GM19463 (cell line): ENCODE measurements at regions not wholly inside any gene's neighbourhood (a gene's known extent, or its start where the extent isn't known, plus 50 kb on each side); places are given as distances from the start of the nearest gene placed in this dataset.

Experiments
- ATAC-seq: cut with Tn5 transposase; IDR thresholded peaks from one replicate; pipeline ENCODE4 v1.9.1; 2021; ENCODE audit warnings: mild to moderate bottlenecking, moderate library complexity; ENCODE audit not compliant: unreplicated experiment

DNA sequence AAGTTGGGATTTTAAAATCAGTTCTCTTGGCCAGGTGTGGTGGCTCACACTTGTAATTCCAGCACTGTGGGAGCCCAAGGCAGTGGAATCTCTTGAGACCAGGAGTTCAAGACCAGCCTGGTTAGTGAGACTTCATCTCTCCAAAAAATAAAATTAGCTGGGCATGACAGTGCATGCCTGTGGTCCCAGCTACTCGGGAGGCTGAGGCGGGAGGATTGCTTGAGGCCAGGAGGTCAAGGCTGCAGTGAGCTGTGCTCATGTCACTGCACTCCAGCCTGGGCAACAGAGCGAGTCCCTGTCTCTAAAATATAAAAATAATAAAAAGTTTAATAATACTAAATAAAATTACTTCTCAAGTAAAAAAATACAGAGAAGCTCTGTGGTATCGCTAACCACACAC lies 77.5 kb downstream of the FOXA2 start:
- ATAC-seq: no peak

DNA sequence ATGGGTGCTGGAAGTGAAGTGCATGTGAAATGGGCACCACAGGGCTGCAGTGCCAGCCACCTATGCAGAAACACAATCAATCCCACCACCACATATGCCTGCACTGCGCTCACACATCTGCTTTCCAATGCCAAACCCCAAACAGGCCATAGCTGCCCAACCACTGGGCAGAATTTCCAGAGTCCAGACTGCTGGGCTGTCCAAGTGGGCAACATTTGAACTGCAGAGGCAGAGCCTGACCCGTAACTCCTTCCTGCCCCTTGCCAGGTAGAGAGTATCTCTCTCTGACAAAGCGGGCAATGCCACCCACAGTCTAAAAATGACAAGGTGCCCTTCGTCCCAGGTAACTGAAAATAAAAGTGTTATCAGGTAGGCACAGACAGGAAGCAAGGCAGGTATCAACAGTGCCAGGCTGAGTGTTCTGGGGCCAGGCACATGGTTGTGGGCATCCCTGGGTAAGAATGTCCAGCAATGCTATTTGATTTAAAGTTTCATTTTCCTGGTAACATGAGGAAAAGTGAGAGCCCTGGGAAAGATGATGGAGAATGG lies 79.5 kb downstream of the FOXA2 start:
- no peak for ATAC-seq

DNA sequence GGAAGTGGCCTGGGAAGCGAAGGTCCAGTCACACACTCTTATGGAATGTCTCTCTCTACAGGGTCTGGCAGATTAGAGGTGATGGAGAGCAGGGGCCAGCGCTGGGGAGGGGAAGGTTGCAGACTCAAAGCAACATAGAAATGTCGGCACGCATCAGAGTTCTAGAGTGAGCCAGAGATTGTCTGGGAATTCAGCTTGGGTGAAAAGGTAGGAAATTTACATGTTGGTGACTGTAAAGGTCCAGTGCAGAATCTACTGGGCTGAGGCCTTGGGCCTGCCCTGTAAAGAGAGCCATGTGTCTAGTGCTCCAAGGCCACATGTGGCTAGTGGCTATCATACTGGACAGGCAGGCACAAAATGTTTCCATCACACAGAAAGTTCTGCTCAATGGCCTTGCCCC lies 80.8 kb downstream of the FOXA2 start:
- no peak for ATAC-seq

DNA sequence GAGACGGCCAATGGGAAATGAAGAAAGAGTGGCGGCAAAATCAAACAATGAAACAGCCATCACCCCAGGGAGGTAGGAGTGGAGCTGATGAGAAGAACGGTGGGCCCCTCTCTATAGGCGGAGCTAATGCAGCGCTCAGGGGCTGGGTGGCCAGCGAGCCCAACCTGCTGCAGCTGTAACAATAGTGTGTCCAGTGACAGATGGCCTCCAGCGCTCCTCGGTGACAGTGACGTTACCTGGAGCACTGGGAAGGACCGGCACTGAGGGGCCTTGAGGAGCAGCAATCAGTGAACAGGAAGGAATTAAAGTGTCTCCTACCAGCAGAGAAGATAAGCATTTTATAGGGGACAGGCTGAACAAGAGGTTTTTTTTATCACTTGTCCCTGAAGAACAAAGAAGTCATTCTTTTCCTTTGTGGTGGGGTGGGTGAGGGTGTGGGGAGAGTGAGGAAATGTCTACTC lies 81.6 kb downstream of the FOXA2 start:
- ATAC-seq: no peak

DNA sequence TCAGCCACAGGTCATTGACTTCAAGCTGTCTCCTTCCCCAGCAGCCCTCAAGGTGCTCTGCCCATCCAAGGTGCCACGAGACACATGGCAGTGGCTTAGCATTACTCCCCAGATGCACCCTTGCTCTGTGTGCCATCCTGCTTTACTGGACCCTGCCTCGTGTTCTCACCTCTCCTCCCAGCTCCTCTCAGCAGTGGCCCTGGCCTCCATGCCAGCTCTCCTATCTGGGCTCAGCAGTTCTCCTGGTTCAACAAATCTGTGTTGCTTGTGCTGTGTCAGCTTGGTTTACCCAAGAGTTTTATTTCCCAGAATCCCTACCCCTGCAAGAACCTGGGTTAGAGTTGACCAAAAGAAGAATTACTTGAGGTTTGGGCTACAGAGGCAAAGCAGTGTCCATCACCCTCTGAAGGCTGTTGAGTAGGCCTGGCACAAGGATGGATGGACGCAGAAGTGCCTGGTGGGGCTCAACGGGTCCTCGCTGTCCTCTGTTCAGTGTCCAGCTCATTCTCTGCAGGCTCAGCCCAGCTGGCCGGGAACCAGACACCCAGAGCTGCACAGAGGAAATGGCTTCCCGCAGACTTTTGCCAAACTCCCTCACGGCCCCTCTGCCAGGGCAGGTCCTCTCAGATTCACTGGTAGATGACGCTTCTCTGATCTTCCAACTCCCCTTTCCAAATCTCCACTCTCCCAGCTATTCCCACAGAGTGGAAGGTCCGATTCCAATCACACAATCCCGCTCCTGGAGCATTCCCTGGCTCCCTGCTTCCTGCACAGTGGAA lies 82.6 kb downstream of the FOXA2 start:
- no peak for ATAC-seq

DNA sequence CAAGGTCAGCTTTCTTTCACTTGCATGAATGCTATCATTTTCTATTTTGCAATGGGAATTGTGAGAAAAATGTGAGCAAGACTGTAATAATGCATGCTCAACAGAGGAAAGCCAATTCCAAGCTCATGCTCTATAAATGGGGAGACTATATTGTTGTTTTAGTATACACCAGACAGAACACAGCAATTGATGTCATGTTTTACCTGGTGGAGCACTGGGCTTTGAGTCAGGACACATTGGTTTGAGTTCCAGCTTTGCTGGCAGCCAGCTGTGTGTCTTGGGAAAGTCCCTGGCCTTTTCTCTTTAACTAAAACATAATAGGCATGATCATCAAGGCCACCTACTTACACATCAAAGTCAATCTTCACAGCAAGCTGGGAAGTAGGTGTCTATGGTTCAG lies 83.3 kb downstream of the FOXA2 start:
- ATAC-seq: no peak

DNA sequence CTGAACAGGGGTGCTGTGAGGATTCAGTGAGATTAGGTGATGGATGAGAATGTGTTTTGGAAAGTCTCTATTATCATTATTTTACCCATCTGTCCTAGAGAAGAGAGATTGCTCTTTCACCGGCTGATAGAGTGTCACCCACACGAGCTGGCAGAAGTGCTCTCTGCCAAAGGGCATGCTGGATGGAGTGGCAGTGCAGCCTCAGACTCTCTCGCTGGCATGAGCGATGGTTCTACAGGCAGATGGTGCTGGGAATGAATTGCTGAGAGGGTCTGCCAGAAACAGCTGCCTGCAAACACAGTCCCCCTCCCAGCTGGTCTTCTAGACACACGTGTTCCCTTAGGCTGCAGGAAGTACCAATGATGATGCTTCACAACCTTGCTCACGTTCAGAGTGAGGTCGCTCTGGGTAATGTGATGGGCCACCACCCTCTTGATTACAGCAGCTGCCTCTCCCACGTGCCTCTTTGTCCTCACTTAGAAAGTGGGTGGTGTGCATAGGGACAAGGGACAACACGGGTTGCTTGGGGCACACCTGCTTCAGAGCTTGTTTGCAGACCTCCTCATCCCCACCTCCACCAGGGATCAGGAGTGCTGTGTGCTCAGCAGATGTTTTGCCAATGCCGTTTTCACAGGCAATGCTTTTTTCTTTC lies 84.7 kb downstream of the FOXA2 start:
- no peak for ATAC-seq

DNA sequence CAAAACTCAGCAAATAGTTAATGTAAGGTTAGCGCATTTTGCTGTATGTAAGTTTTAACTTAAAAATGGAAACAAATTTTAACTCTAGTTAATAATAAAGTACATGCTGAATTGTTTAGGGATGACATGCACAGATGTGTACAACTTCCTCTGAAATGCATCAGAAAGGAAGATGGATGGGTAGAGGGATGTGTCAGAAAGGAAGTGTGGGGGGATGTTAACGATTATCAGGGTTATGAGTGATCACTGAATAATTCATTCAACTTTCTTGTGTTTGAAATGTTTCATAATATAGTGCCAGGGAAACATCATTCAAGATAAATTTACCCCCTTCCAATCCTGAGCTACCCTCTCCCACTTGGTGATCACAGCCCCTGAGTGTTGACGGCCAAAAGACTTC lies 87.6 kb downstream of the FOXA2 start:
- ATAC-seq: no peak

DNA sequence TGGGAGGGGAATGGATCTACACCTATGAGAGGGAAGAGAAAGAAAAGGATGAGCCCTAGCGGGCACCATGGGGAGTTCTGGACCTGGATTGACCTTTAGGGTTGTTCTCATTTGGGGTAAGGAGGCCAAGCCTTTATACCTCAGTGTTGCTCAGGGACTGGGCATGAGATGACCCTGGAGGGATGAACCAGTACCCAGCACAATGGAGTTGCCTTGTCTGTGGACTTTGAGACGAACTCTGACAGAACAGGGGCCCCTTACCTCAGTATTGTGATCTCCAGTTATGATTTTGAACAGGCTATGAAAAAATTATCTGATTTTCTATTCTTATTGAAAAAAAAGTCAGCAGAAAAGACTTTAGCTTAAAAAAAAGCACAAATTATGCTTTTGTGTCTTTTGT lies 88.6 kb downstream of the FOXA2 start:
- no peak for ATAC-seq

DNA sequence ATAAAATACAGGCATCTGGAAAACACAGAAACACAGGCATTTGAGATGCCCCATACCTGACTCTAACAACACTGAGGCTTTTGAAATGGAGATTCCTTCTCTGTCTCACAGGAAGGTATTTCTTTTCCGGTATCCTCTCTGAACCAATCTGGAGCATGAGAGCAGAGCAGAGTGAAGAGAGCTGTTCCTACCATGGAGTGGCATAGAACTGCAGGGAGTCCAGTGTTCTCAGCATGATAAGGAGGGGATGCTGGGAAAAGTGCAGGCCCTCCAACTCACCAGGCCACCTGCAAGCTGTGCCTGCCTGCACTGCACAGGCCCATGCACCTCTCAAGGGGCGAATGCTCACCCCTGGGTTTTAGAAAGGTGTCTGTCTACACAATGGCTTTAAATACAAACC lies 89.2 kb downstream of the FOXA2 start:
- no peak for ATAC-seq

DNA sequence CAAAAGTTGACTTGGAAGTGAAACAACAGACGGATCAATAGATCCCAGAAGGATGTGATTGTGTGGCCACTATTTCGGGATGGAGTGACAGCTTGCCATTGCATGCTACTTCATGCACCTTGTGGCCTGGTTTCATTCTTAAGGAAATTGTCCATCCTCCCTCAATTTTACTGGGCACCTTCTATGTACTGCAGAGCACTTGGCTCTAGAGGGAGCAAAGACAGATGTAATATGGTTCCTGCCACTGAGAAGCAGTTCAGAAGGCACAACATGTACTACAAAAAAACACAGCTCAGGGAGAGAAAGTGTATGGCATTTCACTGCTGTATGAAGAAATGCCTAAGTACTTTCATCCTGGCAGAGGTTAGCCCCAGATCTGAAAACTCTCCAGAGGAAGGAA lies 91.9 kb downstream of the FOXA2 start:
- ATAC-seq: no peak

DNA sequence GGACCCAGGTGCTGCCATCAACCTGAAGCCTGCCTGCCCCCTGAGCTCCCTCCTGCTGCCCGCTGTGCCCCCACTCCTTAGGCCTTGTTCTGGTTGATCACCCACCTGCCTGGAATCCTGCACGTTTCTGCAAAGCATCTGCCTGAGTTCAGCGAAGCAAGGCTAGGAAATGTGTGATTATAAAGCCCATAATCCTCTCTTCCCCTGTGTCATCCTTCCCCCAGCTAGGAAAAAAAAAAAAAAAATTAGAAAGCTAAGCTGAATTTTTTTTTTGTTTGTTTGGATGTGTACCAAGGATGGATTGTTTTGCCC lies 93.2 kb downstream of the FOXA2 start:
- no peak for ATAC-seq

DNA sequence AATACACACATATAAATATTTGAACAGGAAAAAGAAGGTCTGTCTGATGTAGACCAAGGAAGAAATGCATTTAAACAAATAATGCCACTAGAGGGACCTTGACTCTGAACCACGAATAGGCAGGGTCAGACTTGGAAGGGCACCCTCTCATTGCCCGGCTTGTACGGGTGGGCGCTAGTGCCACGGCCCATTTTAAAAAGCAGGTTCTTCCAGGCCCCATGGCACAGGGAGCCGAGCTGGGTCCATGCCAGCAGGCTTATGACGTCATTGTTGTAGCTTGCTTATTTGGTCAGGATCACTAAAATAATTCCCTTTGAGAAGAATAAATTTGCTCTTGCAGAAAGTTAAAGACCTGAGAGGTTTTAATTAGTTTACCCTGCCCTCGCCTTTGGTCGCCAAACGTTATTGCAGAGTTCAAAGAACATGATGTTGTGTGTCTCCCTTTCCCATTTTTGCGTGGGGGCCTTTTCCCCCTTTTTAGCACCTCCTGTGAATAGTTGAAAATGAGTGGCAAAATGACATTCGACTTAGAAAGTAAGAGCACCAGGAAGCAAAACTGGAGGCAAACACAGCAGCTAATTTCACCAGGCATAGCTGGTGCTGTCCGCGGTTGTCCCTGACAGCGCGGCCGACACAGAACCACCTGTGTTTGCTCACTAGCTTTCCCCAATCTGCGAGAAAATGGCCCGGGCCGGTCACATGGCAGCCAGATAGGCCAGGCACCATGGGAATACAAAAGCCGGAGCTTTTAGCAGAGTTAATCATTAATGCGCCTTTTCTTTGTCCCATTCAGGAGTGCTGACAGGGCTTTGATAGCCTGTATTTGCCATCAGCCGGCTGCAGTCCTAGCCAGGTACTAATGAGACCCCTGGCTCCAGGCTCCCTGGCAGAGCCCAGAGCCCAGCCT lies 93.8 kb downstream of the FOXA2 start:
- ATAC-seq: no peak

DNA sequence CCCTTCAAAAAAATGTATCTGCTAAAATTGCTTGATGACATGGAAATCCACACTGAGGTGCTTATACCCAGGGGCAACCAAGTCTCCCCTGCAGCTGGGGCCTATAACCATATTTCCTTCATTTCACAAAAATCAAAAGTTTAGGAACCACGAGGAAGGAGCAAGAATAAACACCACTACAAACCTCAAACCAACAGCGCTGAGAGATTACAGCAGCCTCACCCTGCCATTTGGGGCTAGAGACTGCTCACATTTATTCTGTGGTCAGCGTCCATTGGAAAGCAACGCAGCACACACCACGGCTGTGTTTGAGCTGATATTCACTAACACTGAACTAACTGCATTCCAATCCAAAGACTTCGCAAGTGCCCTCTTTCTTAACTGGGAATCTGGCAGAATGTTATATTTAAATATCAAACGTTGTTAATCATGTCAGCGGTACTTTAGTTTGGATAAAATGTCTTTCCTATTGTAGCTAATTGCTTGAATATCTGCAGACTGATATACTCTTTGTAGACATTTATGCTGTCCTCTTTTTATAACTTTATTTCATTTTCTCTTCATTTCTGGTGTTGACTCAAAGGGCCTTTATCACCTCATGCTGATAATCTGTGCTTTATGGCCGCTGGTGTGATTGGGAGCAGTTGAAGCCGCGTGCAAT lies 94.6 kb downstream of the FOXA2 start:
- ATAC-seq: no peak

DNA sequence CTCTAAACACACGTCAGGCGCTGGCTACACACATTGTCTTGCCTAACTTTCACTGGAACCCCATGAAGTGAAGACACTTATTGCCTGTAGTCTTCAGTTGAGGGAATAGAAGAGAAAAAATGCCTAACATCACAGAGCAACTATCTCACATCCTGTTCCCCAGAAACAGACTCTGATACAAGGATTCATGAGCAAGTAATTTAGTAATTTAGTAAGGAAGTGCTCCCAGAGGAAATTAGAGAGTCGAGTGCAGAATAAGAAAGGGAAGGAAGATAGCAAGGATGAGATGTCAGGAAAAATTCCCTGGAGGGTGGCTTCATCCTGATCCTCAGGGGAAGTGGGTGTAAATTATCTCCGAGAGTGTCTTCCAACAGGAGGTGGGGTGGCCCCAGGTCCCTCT lies 104.0 kb downstream of the FOXA2 start:
- ATAC-seq: no peak

DNA sequence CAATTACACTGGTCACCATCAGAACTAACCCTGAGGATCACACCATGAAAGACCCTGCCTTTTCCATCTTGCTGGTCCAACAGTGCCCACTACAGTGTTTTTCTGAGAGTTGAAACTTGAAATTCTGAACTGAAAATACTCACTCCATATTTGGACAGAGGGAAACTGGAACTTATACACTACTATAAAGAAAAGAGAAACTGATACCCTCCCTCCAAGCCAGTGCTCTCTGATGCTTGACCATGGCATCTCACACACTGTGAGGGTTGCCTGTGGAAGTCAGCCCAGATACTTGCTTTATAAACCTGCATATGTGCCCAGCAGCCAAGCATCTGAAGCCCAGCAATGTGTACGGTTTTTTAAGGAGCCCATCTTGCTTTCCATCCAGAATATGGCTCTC lies 108.7 kb downstream of the FOXA2 start:
- peak; percentile 77 for ATAC-seq

DNA sequence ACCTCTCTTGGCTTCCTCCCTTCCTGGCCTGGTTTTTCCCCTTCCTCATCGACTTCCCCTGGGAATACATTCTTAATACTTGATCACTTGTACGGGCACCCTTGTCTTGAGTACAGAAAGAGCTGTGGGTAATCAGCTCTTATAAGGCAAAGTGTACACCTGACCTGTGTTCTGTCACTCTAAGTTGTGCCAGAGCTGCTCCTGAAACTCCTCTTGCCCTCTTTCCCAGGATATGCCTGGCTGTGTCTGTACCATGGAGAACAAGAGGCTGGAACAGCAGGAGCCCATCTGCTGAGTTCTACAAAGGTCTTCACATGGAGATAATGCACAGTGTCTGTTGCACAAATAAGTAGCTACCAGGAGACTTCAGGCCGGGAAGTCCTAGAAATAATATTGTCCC lies 110.1 kb downstream of the FOXA2 start:
- no peak for ATAC-seq

DNA sequence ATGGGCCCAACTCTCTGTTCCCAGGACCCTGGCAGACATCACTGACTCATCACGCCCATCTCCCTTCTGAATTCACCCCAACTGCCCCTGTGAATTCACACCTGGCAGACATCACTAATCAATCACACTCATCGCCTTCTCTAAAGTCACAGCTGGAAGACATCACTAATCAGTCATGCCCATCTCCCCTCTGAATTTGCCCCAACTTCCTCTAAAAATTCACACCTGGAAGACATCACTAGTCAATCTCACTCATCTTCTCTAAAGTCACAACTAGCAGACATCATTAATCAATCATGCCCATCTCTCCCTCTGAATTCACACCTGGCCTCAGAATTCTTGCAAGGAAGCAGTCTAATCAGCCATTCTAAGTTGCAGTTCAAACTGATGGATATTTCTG lies 111.1 kb downstream of the FOXA2 start:
- no peak for ATAC-seq

DNA sequence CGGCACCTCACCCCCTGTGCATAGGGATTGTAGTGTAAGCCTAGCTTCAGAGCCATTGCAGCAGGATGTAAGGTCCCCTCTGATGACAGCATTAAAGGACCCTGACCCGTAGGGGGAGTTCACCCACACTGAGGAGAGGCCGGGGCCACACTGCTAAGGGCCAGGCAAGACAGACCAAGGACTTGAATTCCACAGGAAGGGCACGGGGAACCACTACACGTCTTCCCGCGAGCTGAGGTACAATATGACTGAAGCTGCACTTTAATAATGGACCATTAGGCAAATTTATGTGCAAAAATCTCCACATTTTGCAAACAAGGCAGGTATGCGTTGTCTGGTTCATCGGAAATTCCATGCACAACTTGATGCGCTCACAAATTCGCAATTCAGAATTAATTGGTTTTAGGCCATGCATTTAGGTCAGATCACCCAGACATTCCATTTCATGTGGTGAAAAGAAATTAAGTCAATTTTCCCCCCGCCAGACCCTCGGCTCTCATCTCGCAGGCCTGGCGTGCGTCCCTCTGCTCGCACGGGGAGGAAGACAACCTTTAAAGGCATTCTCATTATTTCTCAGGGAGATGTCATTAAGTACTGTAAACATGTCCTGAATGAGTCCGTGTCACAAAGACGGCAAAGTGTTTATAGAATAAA lies 111.8 kb downstream of the FOXA2 start:
- no peak for ATAC-seq

DNA sequence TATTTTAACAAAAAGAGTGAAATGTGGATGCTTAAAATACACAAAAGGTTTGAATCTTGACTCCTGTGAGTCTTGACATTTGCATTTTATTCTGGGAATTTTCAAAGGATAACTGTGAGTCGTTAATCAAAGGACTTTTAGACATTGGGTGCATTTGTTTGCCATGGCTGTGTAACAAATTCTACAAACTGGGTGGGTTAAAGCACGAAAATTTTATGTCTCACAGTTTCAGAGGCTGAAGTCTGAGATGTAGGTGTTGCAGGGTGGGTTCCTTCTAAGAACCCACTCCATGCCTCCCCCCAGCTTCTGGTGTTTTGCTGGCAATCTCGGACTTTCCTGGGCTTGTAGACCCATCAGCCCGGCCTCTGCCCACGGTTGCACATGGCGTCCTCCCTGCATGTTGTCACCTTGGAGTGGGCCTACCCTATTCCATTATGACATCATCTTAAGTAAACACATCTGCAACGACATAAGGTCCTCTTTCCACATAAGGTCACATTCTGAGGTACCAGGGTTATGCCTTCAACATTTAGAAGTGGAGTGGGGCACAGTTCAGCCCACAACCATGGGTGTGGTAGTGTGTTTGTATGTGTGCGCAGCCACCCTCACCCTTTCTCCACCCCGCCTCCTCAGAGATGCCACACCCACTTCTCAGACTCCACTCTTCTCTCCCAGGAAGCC lies 113.1 kb downstream of the FOXA2 start:
- no peak for ATAC-seq
